ENCODE measurements at regions not wholly inside any gene's neighbourhood (a gene's known extent, or its start where the extent isn't known, plus 50 kb on each side); places are given as distances from the start of the nearest gene placed in this dataset.
A peak's percentile ranks its signal among the peaks of the same experiment; 100 is the strongest.

DNA sequence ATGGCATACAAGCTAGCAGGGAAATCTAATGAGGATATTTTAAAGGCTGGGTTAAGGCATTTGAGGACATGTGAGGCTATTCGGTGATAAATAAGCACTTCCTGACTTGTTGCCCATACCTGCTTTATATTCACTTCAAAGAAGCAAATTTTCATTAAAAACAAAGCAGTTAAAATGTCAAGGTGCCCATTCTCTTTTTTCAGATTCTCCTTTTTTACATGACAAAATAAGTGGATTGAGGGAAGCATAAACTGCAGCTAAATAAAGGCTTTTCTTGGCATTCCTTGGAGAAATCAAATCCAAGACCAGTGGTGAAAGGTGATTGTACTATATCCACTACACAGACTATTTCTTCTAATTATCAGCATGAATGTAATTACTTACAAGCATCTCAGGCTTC lies 166.9 kb downstream of the PTCSC3 start:
- H3K27ac ChIP-seq (ENCODE audit: low read depth, low read length), result no peak overlapping the region
- H3K9me3 ChIP-seq (ENCODE audit: insufficient read depth, low read depth, low read length), result no peaks in the 10 kb centered on the region
- H3K9ac ChIP-seq (ENCODE audit: low read depth, low read length), result no peak overlapping the region
- WGBS, result 38% methylated on average over 1 of the region's 1 CpG
- no peaks in the 10 kb centered on the region for H3K36me3 ChIP-seq (ENCODE audit: insufficient read depth, low read length)
- H3K27me3 ChIP-seq (ENCODE audit: insufficient read depth, low read length), result peaks cover 8% of the 10 kb centered on the region; the same call in 1 of the 2 replicates
- peaks cover 48% of the 10 kb centered on the region for H3K4me1 ChIP-seq (ENCODE audit: insufficient read depth, low read length)
- H3K4me3 ChIP-seq (ENCODE audit: low read length), result peak overlapping the region; percentile 7; the same call in 1 of the 2 replicates

GRCh38 chr14:36006623-36007022 lies 169.9 kb downstream of the PTCSC3 start:
- H3K36me3 ChIP-seq (ENCODE audit: insufficient read depth, low read length), result no peaks in the 10 kb centered on the region
- no CpG with 5 or more reads among the region's 4 CpGs for WGBS

GRCh38 chr14:36005670-36006069 lies 170.9 kb downstream of the PTCSC3 start:
- Histone ChIP-seq H3K9ac (ENCODE audit: low read depth, low read length) (no peak overlapping the region), H3K36me3 (ENCODE audit: insufficient read depth, low read length) (no peaks in the 10 kb centered on the region), H3K27me3 (ENCODE audit: insufficient read depth, low read length) (peaks cover 8% of the 10 kb centered on the region; the same call in 1 of the 2 replicates), H3K4me3 (ENCODE audit: low read length) (no peak overlapping the region), H3K4me1 (ENCODE audit: insufficient read depth, low read length) (peaks cover 34% of the 10 kb centered on the region), H3K9me3 (ENCODE audit: insufficient read depth, low read depth, low read length) (no peaks in the 10 kb centered on the region), H3K27ac (ENCODE audit: low read depth, low read length) (no peak overlapping the region)
- 89% methylated on average over 4 of the region's 4 CpGs for WGBS

More at GRCh38 chr14:36006623-36007022, 169.9 kb downstream of the PTCSC3 start:
- no peak overlapping the region for H3K27ac ChIP-seq (ENCODE audit: low read depth, low read length)
- H3K9ac ChIP-seq (ENCODE audit: low read depth, low read length), result no peak overlapping the region
- H3K4me1 ChIP-seq (ENCODE audit: insufficient read depth, low read length), result peaks cover 40% of the 10 kb centered on the region
- H3K9me3 ChIP-seq (ENCODE audit: insufficient read depth, low read depth, low read length), result no peaks in the 10 kb centered on the region
- H3K27me3 ChIP-seq (ENCODE audit: insufficient read depth, low read length), result peaks cover 8% of the 10 kb centered on the region; the same call in 1 of the 2 replicates
- H3K4me3 ChIP-seq (ENCODE audit: low read length), result no peak overlapping the region

GRCh38 chr14:36001936-36002335 lies 174.6 kb downstream of the PTCSC3 start:
- no peaks in the 10 kb centered on the region for H3K27me3 ChIP-seq (ENCODE audit: insufficient read depth, low read length)

GRCh38 chr14:35999294-35999693 lies 173.2 kb downstream of the BRMS1L start:
- Histone ChIP-seq H3K4me1 (ENCODE audit: insufficient read depth, low read length) (peaks cover 10% of the 10 kb centered on the region), H3K27ac (ENCODE audit: low read depth, low read length) (no peak overlapping the region), H3K9ac (ENCODE audit: low read depth, low read length) (no peak overlapping the region), H3K27me3 (ENCODE audit: insufficient read depth, low read length) (no peaks in the 10 kb centered on the region), H3K36me3 (ENCODE audit: insufficient read depth, low read length) (no peaks in the 10 kb centered on the region), H3K4me3 (ENCODE audit: low read length) (no peak overlapping the region), H3K9me3 (ENCODE audit: insufficient read depth, low read depth, low read length) (no peaks in the 10 kb centered on the region)
- WGBS, result 95% methylated on average over 5 of the region's 5 CpGs

More at GRCh38 chr14:36001936-36002335, 174.6 kb downstream of the PTCSC3 start:
- H3K27ac ChIP-seq (ENCODE audit: low read depth, low read length), result no peak overlapping the region
- WGBS, result 90% methylated on average over 4 of the region's 4 CpGs
- no peaks in the 10 kb centered on the region for H3K9me3 ChIP-seq (ENCODE audit: insufficient read depth, low read depth, low read length)
- no peak overlapping the region for H3K9ac ChIP-seq (ENCODE audit: low read depth, low read length)
- H3K4me1 ChIP-seq (ENCODE audit: insufficient read depth, low read length), result peaks cover 25% of the 10 kb centered on the region
- no peak overlapping the region for H3K4me3 ChIP-seq (ENCODE audit: low read length)
- no peaks in the 10 kb centered on the region for H3K36me3 ChIP-seq (ENCODE audit: insufficient read depth, low read length)

- no peak overlapping the region for H3K4me3 ChIP-seq (ENCODE audit: low read length)
- no peaks in the 10 kb centered on the region for H3K27me3 ChIP-seq (ENCODE audit: insufficient read depth, low read length)
- 93% methylated on average over 12 of the region's 12 CpGs for WGBS
- no peak overlapping the region for H3K9ac ChIP-seq (ENCODE audit: low read depth, low read length)
- no peak overlapping the region for H3K27ac ChIP-seq (ENCODE audit: low read depth, low read length)
- peaks cover 11% of the 10 kb centered on the region for H3K4me1 ChIP-seq (ENCODE audit: insufficient read depth, low read length)
- H3K36me3 ChIP-seq (ENCODE audit: insufficient read depth, low read length), result no peaks in the 10 kb centered on the region
- no peaks in the 10 kb centered on the region for H3K9me3 ChIP-seq (ENCODE audit: insufficient read depth, low read depth, low read length)
These were observed 172.2 kb downstream of the BRMS1L start for GRCh38 chr14:35998303-35998702.

DNA sequence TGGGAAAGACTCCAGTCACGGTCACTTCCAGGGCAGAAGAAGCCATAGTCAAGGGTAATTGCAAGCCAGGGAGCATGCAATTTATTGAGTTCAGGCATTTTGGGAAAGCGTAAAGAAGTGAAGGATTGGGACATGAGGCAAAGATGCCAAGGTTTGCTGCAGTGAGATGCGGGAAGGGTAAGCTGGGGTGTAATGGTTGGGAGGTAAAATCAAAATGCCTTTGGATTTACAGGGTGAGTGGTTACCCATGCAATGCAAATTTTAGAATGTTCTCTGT lies 167.5 kb downstream of the BRMS1L start:
- Histone ChIP-seq H3K9ac (ENCODE audit: low read depth, low read length) (no peak overlapping the region), H3K9me3 (ENCODE audit: insufficient read depth, low read depth, low read length) (no peaks in the 10 kb centered on the region), H3K27ac (ENCODE audit: low read depth, low read length) (no peak overlapping the region), H3K27me3 (ENCODE audit: insufficient read depth, low read length) (no peaks in the 10 kb centered on the region), H3K4me1 (ENCODE audit: insufficient read depth, low read length) (peaks cover 13% of the 10 kb centered on the region), H3K4me3 (ENCODE audit: low read length) (no peak overlapping the region), H3K36me3 (ENCODE audit: insufficient read depth, low read length) (no peaks in the 10 kb centered on the region)
- WGBS, result 90% methylated on average over 3 of the region's 3 CpGs

DNA sequence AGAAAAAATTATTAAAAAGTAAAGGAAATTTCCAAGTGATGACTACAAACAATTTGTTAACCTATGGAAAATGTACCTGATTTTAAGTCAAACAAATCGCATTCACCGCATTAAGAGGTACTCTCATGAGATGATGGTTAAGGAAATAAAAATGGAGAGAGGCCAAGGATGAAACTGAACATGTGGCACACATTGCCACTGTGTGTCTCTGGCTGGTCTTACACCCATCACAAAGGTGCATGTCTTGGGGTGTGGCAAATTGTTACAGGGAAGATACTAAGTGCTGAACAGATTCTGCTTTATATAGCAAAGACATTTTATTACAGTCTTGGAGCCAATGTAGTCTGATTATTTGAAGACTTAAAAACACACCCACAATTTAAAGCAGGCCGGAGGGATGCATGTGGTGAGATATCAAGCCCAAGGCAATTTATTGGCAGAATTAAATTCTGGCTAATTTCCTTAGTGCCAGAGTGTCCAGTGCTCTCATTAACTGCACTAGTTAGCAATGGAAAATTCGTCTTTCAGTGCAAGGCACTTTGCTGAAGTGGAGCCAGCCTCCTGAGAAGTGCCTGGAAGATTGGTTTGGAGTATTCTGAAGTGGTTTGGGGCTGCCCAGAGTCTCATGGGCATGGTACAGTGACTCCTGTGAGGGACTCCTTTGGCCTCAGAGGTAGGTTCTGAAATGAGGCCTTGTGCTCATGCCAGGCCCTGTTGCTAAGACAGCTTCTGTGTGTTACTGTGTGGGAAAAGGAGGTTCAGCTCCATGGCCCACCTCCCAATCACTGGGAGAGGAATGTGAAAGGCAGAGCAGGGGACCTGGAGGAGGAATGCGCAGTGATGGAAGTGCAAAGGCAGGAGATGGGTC lies 166.9 kb downstream of the BRMS1L start:
- Histone ChIP-seq H3K27me3 (ENCODE audit: insufficient read depth, low read length) (no peaks in the 10 kb centered on the region), H3K4me1 (ENCODE audit: insufficient read depth, low read length) (peaks cover 10% of the 10 kb centered on the region), H3K4me3 (ENCODE audit: low read length) (no peak overlapping the region), H3K36me3 (ENCODE audit: insufficient read depth, low read length) (no peaks in the 10 kb centered on the region), H3K9me3 (ENCODE audit: insufficient read depth, low read depth, low read length) (no peaks in the 10 kb centered on the region), H3K9ac (ENCODE audit: low read depth, low read length) (no peak overlapping the region), H3K27ac (ENCODE audit: low read depth, low read length) (no peak overlapping the region)
- WGBS, result 92% methylated on average over 5 of the region's 5 CpGs

DNA sequence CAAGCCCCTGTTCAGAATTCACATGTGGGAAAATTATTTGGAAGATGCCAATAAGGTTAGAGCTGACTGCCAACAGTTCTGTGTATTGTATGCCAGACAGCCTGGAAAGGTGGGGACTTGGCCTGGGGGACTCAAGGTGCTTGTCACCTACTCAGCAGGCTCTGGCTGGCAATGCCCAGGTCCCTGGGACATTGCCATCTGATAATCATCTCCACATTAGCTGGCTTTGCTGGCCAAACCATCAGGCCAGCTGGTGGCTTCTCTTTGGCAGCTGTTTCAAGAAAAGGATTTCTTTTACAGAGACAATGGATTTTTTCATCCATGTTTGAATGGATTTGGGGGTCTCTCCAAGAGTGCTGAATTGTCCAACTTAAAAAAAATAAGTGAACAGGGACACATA lies 165.2 kb downstream of the BRMS1L start:
- Histone ChIP-seq H3K27me3 (ENCODE audit: insufficient read depth, low read length) (no peaks in the 10 kb centered on the region), H3K9me3 (ENCODE audit: insufficient read depth, low read depth, low read length) (no peaks in the 10 kb centered on the region), H3K36me3 (ENCODE audit: insufficient read depth, low read length) (no peaks in the 10 kb centered on the region), H3K4me1 (ENCODE audit: insufficient read depth, low read length) (0 out of 2 replicates have a peak, but pooled peaks cover 2% of the 10 kb centered on the region), H3K27ac (ENCODE audit: low read depth, low read length) (no peak overlapping the region), H3K4me3 (ENCODE audit: low read length) (no peak overlapping the region), H3K9ac (ENCODE audit: low read depth, low read length) (no peak overlapping the region)

- no peak overlapping the region for H3K27ac ChIP-seq (ENCODE audit: low read depth, low read length)
These were observed 163.6 kb downstream of the BRMS1L start for GRCh38 chr14:35989736-35990135.

GRCh38 chr14:35988972-35989690 lies 163.0 kb downstream of the BRMS1L start:
- H3K27ac ChIP-seq (ENCODE audit: low read depth, low read length), result no peak overlapping the region

More at GRCh38 chr14:35989736-35990135, 163.6 kb downstream of the BRMS1L start:
- Histone ChIP-seq H3K9ac (ENCODE audit: low read depth, low read length) (no peak overlapping the region), H3K4me3 (ENCODE audit: low read length) (no peak overlapping the region), H3K36me3 (ENCODE audit: insufficient read depth, low read length) (no peaks in the 10 kb centered on the region), H3K4me1 (ENCODE audit: insufficient read depth, low read length) (0 out of 2 replicates have a peak, but pooled peaks cover 2% of the 10 kb centered on the region), H3K9me3 (ENCODE audit: insufficient read depth, low read depth, low read length) (no peaks in the 10 kb centered on the region), H3K27me3 (ENCODE audit: insufficient read depth, low read length) (no peaks in the 10 kb centered on the region)
- WGBS, result 92% methylated on average over 4 of the region's 4 CpGs

More at GRCh38 chr14:35988972-35989690, 163.0 kb downstream of the BRMS1L start:
- Histone ChIP-seq H3K4me1 (ENCODE audit: insufficient read depth, low read length) (0 out of 2 replicates have a peak, but pooled peaks cover 2% of the 10 kb centered on the region), H3K9me3 (ENCODE audit: insufficient read depth, low read depth, low read length) (no peaks in the 10 kb centered on the region), H3K9ac (ENCODE audit: low read depth, low read length) (no peak overlapping the region), H3K36me3 (ENCODE audit: insufficient read depth, low read length) (no peaks in the 10 kb centered on the region), H3K27me3 (ENCODE audit: insufficient read depth, low read length) (no peaks in the 10 kb centered on the region), H3K4me3 (ENCODE audit: low read length) (no peak overlapping the region)
- 94% methylated on average over 12 of the region's 12 CpGs for WGBS
